DMS153 treated with DMSO at 0.1 percent for 48 hours (cell line): ENCODE measurements at regions not wholly inside any gene's neighbourhood (a gene's known extent, or its start where the extent isn't known, plus 50 kb on each side); places are given as distances from the start of the nearest gene placed in this dataset.
"Not testable (repeated sequence)": the region's sequence is repeated elsewhere in the genome, so short reads cannot be mapped to it uniquely, and the experiment has no call there.

Experiments
- DNase-seq: peaks from one replicate; lab custom pipeline; 2025; ENCODE audit not compliant: unreplicated experiment; lab: John Stamatoyannopoulos, UW

DNA sequence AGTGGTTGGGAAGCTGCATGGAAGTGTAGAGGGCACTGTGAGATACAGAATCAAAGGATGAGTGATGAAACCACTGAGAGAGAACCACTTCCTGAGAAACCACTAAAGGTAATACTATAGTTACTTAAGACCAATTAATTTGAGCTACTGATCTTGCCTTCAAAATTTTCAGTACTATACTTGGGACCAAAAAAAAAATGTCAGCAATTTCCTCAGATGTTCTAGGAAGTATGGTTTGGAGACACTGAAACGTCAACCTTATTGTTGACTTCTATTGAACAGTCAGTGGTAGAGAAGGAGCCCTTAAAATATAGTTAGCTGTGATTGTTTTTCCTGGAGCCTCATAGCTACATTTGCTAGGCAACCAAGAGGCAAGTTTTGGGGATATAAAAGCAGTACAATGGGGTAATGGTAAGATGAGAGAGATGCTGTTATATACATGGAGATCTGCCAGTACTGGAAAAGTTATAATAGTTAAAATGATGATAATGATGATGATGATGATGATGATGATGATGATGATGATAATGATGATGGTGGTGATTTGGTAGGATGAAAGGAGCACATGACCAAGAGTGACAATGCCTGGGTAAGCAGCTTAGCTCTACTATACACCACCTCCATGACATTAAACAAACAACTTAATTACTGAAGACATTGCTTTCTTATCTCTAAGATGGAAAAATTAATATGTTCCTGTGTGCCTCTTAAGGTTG, 300.9 kb upstream of the G2E3 start:
- DNase-seq = no peak

DNA sequence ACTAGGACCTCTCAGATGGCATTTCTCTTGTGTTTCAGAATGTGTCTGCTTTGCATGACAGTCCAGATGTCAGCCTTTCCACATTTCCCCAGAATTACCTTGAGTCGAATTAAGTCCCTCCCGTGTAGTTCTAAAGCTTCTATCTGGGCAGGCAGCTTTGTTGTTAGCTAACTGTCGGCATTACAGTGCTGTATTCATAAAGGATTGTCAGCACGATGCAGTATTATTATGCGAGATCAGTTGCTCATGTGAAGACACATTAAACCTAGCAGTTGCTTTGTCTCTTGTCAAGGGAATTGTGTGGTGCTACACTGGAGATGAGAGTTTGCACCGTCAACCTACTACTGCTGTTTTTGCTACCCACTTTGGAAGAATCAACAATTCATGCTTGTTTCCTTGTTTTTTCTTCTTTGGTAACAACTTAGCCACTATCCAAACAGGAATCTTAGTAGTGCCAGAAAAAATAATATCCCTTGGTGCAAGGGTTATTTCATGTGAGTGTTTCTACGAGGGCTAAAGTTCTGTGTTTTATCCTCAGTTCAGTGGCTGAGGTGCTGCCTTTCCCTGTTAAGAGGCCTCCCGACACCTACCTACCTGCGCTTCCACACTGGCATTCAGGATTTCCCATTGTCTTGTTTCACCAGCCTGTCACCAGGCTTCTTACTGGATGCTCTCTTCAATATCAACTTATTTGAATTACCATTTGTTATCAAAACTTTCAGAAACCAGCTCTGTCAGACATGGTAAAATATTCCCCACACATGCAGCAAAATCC, 297.9 kb upstream of the G2E3 start:
- no peak for DNase-seq

GRCh38 chr14:30264161-30264560, 294.8 kb upstream of the G2E3 start:
- DNase-seq = no peak

DNA sequence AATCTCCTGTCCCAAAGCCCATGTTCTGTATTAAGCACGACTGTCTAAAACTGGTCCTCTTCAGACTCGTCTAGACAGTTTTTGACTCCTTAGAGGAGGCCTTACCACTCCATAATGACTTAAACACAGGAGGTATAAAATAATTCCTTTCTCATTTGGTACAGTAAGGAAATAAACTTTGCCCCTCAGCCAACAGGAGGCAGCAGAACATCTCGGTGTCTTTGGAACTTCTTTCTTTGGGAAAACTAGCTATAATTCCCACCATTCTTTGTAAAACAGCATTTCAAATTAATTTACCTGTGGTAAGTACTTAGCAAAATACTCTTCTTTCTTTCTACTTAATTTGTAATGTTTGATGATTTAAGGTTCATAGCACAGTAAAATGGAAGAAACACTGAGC, 292.7 kb upstream of the G2E3 start:
- DNase-seq = no peak

DNA sequence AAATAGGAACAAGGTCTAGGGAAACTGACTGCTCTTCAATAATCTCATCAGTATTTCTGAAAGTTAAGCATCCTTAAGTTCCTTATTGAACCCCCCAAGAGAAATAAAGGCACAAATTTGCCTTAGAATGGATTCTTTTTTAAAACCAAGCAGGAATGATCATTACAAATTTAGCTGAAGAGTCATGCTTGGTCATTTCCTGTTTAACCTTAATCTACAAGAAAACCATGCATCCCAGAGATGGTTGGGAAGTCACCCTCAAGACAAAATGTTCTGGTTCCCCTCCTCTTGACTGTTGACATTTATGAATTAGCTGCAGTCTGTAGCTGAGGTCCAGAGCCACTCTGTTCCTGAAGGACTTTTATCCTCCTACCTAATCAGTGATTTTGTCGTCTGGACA, 291.8 kb upstream of the G2E3 start:
- DNase-seq = no peak

DNA sequence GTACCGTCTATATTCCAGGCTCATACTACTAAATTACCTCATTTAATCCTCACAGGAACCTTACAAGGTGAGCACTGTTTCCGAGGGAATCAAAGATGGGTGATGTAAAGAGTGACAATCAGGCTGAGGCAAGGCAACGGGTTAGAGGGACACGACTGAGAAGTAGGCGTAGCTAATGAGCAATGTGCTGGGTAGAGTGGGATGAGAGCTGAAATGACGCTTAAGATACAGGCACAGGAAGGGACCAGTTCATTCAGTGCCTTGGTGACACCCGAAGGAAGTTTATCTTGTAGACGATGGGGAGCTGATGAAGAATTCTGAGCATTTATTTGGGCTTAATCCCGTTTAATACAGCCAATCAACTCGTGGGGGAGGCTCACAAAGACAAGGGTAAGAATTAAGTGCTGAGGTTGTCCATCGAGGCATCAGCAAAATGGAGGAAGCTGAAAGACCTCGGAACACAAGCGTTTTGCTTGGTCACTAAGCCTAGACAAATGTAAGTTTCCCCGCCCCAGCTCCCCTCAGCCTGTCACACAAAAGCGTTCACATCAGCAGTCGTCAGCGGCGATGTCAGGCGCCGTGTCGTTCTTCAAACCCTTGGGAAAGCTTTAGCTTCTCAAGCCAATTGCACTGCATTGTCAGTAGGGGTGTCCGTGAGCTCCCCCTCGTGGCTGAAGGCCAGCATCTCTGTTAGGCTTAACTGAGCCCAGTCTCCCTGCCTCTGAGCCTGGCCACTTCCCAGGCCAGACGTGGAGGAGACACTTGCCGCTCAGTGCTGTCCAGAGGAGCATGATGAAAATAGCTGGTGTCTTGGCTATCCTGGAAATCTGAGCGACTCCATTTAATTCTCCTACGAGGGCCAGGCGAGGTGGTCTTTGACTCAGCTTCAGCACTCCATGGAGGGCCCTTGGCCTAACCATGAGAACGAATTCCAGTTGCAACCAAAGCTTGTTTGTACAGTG, 288.5 kb upstream of the G2E3 start:
- peak; percentile 71 for DNase-seq

- DNase-seq = no peak
Observed at GRCh38 chr14:30271811-30272323, 287.1 kb upstream of the G2E3 start.

- peak; percentile 65 for DNase-seq
Observed at GRCh38 chr14:30272848-30273832, 285.8 kb upstream of the G2E3 start.

GRCh38 chr14:30275604-30276003, 283.4 kb upstream of the G2E3 start:
- DNase-seq = no peak

- no peak for DNase-seq
Observed at GRCh38 chr14:30277268-30277667, 281.7 kb upstream of the G2E3 start.

DNA sequence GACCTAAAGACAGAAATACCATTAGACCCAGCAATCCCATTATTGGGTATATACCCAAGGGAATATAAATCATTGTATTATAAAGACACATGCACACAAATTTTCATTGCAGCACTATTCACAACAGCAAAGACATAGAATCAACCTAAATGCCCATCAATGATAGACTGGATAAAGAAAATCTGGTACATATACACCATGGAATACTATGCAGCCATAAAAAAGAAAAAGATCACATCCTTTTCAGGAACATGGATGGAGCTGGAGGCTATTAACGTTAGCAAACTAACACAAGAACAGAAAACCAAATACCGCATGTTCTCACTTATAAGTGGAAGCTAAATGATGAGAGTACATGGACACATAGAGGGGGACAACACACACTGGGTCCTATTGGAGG, 280.1 kb upstream of the G2E3 start:
- not testable (repeated sequence) for DNase-seq

GRCh38 chr14:30283822-30284446, 275.0 kb upstream of the G2E3 start:
- DNase-seq = no peak

- no peak for DNase-seq
Observed at GRCh38 chr14:30284808-30285207, 274.1 kb upstream of the G2E3 start.

- DNase-seq = no peak
Observed at GRCh38 chr14:30287579-30288445, 271.1 kb upstream of the G2E3 start.

- DNase-seq = no peak
Observed at GRCh38 chr14:30290001-30290400, 269.0 kb upstream of the G2E3 start.

GRCh38 chr14:30291216-30291615, 267.7 kb upstream of the G2E3 start:
- no peak for DNase-seq

- DNase-seq = no peak
Observed at GRCh38 chr14:30292541-30292940, 266.4 kb upstream of the G2E3 start.

- DNase-seq = peak; percentile 71
Observed at GRCh38 chr14:30295980-30296379, 263.0 kb upstream of the G2E3 start.
